Uterus (tissue), 3 donors: ENCODE measurements at regions not wholly inside any gene's neighbourhood (a gene's known extent, or its start where the extent isn't known, plus 50 kb on each side); places are given as distances from the start of the nearest gene placed in this dataset.

ENCODE experiments used
- DNase-seq, 2 donors: peaks; one replicate each; pipeline ENCODE4 v3.0.0-alpha.2; 2019 to 2020
- H3K27ac ChIP-seq, 2 donors: fragments of 200-600 bp; sonication (generic); 1 replicate in 1 of 2; 2 replicates in 1 of 2; pipeline ENCODE4 v1.5.1; 2016 to 2018
- H3K27me3 ChIP-seq, 2 donors: fragments of 200-600 bp; sonication (generic); one replicate each; pipeline ENCODE4 v1.5.1; 2018 to 2019; ENCODE audit warnings: control low read depth in 1 of 2
- H3K36me3 ChIP-seq, 2 donors: fragments of 200-600 bp; sonication (generic); one replicate each; pipeline ENCODE4 v1.5.1; 2019; ENCODE audit warnings: control low read depth in 1 of 2
- H3K4me1 ChIP-seq, 2 donors: fragments of 200-600 bp; sonication (generic); one replicate each; pipeline ENCODE4 v1.5.1; 2018 to 2019; ENCODE audit warnings: control low read depth in 1 of 2
- H3K4me3 ChIP-seq, 2 donors: fragments of 200-600 bp; sonication (generic); 1 replicate in 1 of 2; 2 replicates in 1 of 2; pipeline ENCODE4 v1.5.1; 2018 to 2019; ENCODE audit warnings: mild to moderate bottlenecking in 1 of 2
- H3K9me3 ChIP-seq, 2 donors: fragments of 200-600 bp; sonication (generic); one replicate each; pipeline ENCODE4 v1.5.1; 2019; ENCODE audit warnings: control low read depth in 1 of 2
- CTCF ChIP-seq, 4 experiments: fragments of 200-600 bp in 2 of 4; fragments of 450-650 bp in 2 of 4; sonication (generic) in 2 of 4; IDR thresholded peaks; one replicate each; pipeline ENCODE4 v1.5.1; 2016 to 2019; ENCODE audit warnings: antibody characterized with exemption in 4 of 4, mild to moderate bottlenecking in 2 of 4, moderate library complexity in 1 of 4
- POLR2A ChIP-seq, 2 donors: fragments of 450-650 bp; IDR thresholded peaks; one replicate each; pipeline ENCODE4 v1.6.1; 2016; ENCODE audit warnings: antibody characterized with exemption in 2 of 2, mild to moderate bottlenecking in 1 of 2, moderate library complexity in 1 of 2
- intact Hi-C: fragments of 100-400 bp; cut with DNase I; formaldehyde crosslinking; loops from one replicate; pipeline ENCODE4 v1.15.1; 2023; ENCODE audit warnings: low total_unique reads
- donor health status: DM: yes; HTN: yes; CAD: no.

GRCh38 chr10:118968482-118968881, 61.0 kb upstream of the NANOS1 start:
- no peak overlapping the region for H3K4me3 ChIP-seq
- no peaks in the 10 kb centered on the region for H3K27me3 ChIP-seq
- H3K27ac ChIP-seq: no peak overlapping the region
- H3K36me3 ChIP-seq: no peaks in the 10 kb centered on the region
- H3K4me1 ChIP-seq: no peaks in the 10 kb centered on the region
- intact Hi-C loops: no loop called here
- TF ChIP-seq CTCF (IDR thresholded peaks at IDR 0.05): no peak
- TF ChIP-seq POLR2A (IDR thresholded peaks at IDR 0.05): no peak
- DNase-seq: no peak
- H3K9me3 ChIP-seq: no peaks in the 10 kb centered on the region

GRCh38 chr10:118969014-118969413, 60.5 kb upstream of the NANOS1 start:
- intact Hi-C loops: no loop called here
- H3K36me3 ChIP-seq: no peaks in the 10 kb centered on the region
- TF ChIP-seq CTCF (IDR thresholded peaks at IDR 0.05) (no peak), POLR2A (IDR thresholded peaks at IDR 0.05) (no peak)
- H3K27ac ChIP-seq: no peak overlapping the region
- no peak overlapping the region for H3K4me3 ChIP-seq
- no peak for DNase-seq
- no peaks in the 10 kb centered on the region for H3K4me1 ChIP-seq
- no peaks in the 10 kb centered on the region for H3K27me3 ChIP-seq
- no peaks in the 10 kb centered on the region for H3K9me3 ChIP-seq

- Histone ChIP-seq H3K4me1 (no peaks in the 10 kb centered on the region), H3K36me3 (no peaks in the 10 kb centered on the region), H3K27ac (no peak overlapping the region), H3K4me3 (no peak overlapping the region), H3K9me3 (no peaks in the 10 kb centered on the region), H3K27me3 (no peaks in the 10 kb centered on the region)
- intact Hi-C loops: no loop called here
- no peak for DNase-seq
- TF ChIP-seq CTCF (IDR thresholded peaks at IDR 0.05) (no peak), POLR2A (IDR thresholded peaks at IDR 0.05) (no peak)
Measured at GRCh38 chr10:118970770-118971169, 58.7 kb upstream of the NANOS1 start.

- H3K9me3 ChIP-seq: no peaks in the 10 kb centered on the region
- H3K27me3 ChIP-seq: no peaks in the 10 kb centered on the region
- no peaks in the 10 kb centered on the region for H3K36me3 ChIP-seq
- no peak overlapping the region for H3K4me3 ChIP-seq
- H3K4me1 ChIP-seq: no peaks in the 10 kb centered on the region
- DNase-seq: no peak
- TF ChIP-seq POLR2A (IDR thresholded peaks at IDR 0.05) (no peak), CTCF (IDR thresholded peaks at IDR 0.05) (no peak)
- intact Hi-C loops: no loop called here
- no peak overlapping the region for H3K27ac ChIP-seq
Measured at GRCh38 chr10:118971187-118971586, 58.3 kb upstream of the NANOS1 start.

GRCh38 chr10:118971876-118972275, 57.6 kb upstream of the NANOS1 start:
- DNase-seq: no peak

More at GRCh38 chr10:118971876-118972275, 57.6 kb upstream of the NANOS1 start:
- H3K4me3 ChIP-seq: no peak overlapping the region
- TF ChIP-seq POLR2A (IDR thresholded peaks at IDR 0.05) (no peak), CTCF (IDR thresholded peaks at IDR 0.05) (no peak)
- H3K9me3 ChIP-seq: no peaks in the 10 kb centered on the region
- H3K4me1 ChIP-seq: no peaks in the 10 kb centered on the region
- H3K27me3 ChIP-seq: no peaks in the 10 kb centered on the region
- no peak overlapping the region for H3K27ac ChIP-seq
- H3K36me3 ChIP-seq: no peaks in the 10 kb centered on the region
- intact Hi-C loops: no loop called here
